Neural crest cell (in vitro differentiated cells): ENCODE measurements at regions not wholly inside any gene's neighbourhood (a gene's known extent, or its start where the extent isn't known, plus 50 kb on each side); places are given as distances from the start of the nearest gene placed in this dataset.

ENCODE experiments used
- DNase-seq: peaks from one replicate; pipeline ENCODE4 v3.0.0; 2021; ENCODE audit warnings: low read depth, mixed read lengths, low spot score
- H3K27ac Mint-ChIP-seq: one replicate; pipeline ENCODE4 v1.8.0; 2021; ENCODE audit warnings: mild to moderate bottlenecking, mixed read lengths; ENCODE audit not compliant: unreplicated experiment
- H3K27me3 Mint-ChIP-seq: 2 replicates; pipeline ENCODE4 v1.8.0; 2021; ENCODE audit warnings: low read depth, mild to moderate bottlenecking, mixed read lengths
- H3K36me3 Mint-ChIP-seq: 2 replicates; pipeline ENCODE4 v1.8.0; 2021; ENCODE audit warnings: low read depth, mild to moderate bottlenecking, mixed read lengths
- H3K4me1 Mint-ChIP-seq: 2 replicates; pipeline ENCODE4 v1.8.0; 2021; ENCODE audit warnings: mixed read lengths
- H3K4me3 Mint-ChIP-seq: one replicate; pipeline ENCODE4 v1.8.0; 2021; ENCODE audit warnings: mild to moderate bottlenecking, mixed read lengths
- H3K9me3 Mint-ChIP-seq: 2 replicates; pipeline ENCODE4 v1.8.0; 2021; ENCODE audit warnings: mixed read lengths
- CTCF ChIP-seq: fragments of 200-600 bp; sonication (generic); conservative IDR thresholded peaks from 2 replicates; pipeline ENCODE4 v1.5.0; 2021; ENCODE audit warnings: antibody characterized with exemption, mild to moderate bottlenecking

DNA sequence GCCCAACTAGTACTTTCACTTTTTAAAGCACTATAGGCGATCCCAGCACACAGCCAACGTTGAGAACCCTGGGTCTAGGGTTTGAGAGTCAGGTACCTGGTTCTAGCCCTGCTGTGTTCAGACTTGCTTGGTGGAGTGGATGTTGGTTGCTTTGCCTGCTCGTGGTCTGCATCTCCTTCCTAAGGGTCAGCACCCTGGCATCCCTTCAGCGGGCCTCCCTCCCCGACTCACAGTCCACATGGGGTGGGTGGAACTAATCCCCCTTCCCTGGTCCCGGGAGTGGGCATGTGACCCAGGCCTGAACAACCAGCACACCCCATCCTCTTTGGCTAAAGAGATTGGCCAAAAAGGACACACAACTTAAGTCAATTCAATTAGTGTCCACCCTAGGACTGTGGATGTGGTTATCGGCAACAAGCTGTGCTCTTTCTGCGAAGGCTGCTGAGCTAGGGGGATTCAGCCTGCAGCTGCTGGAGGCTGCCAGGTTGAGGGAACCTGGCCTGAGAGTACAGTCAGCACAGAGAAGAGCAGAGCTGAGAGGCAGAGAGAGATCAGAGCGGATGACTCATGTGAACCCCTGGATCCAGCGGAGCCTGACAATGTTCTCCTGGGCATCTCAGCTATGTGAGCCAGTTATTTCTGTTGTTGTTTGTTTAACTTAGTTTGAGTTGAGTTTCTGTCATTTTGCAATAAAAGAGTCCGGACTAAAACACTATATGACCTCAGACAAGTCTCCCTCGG is 138.9 kb downstream of the ACTL8 start:
- Mint-ChIP-seq H3K36me3 (no peaks in the 10 kb centered on the region), H3K27me3 (peaks cover 87% of the 10 kb centered on the region), H3K9me3 (no peaks in the 10 kb centered on the region), H3K27ac (no peak overlapping the region), H3K4me3 (no peak overlapping the region), H3K4me1 (no peaks in the 10 kb centered on the region)
- no peak for DNase-seq
- TF ChIP-seq CTCF = no peak

GRCh38 chr1:17895401-17895800 is 140.3 kb downstream of the ACTL8 start:
- no peak for TF ChIP-seq CTCF
- no peak overlapping the region for H3K4me3 Mint-ChIP-seq
- no peaks in the 10 kb centered on the region for H3K4me1 Mint-ChIP-seq
- H3K27ac Mint-ChIP-seq = no peak overlapping the region
- DNase-seq = no peak
- H3K27me3 Mint-ChIP-seq = peaks cover 87% of the 10 kb centered on the region
- no peaks in the 10 kb centered on the region for H3K36me3 Mint-ChIP-seq
- no peaks in the 10 kb centered on the region for H3K9me3 Mint-ChIP-seq

GRCh38 chr1:17895986-17896385 is 140.9 kb downstream of the ACTL8 start:
- no peak for DNase-seq
- H3K4me3 Mint-ChIP-seq = no peak overlapping the region
- H3K27me3 Mint-ChIP-seq = peaks cover 87% of the 10 kb centered on the region
- no peak for TF ChIP-seq CTCF
- H3K27ac Mint-ChIP-seq = no peak overlapping the region
- H3K36me3 Mint-ChIP-seq = no peaks in the 10 kb centered on the region
- H3K4me1 Mint-ChIP-seq = no peaks in the 10 kb centered on the region
- H3K9me3 Mint-ChIP-seq = no peaks in the 10 kb centered on the region

- peaks cover 83% of the 10 kb centered on the region for H3K27me3 Mint-ChIP-seq
These were observed 148.3 kb downstream of the ACTL8 start for GRCh38 chr1:17903386-17903785.

GRCh38 chr1:17904290-17904689 is 149.2 kb downstream of the ACTL8 start:
- no peak for TF ChIP-seq CTCF
- DNase-seq = no peak
- no peaks in the 10 kb centered on the region for H3K4me1 Mint-ChIP-seq
- H3K4me3 Mint-ChIP-seq = no peak overlapping the region
- peak overlapping the region; percentile 32 for H3K27ac Mint-ChIP-seq
- no peaks in the 10 kb centered on the region for H3K9me3 Mint-ChIP-seq
- H3K27me3 Mint-ChIP-seq = peaks cover 80% of the 10 kb centered on the region
- H3K36me3 Mint-ChIP-seq = no peaks in the 10 kb centered on the region

More at GRCh38 chr1:17903386-17903785, 148.3 kb downstream of the ACTL8 start:
- Mint-ChIP-seq H3K4me1 (no peaks in the 10 kb centered on the region), H3K9me3 (no peaks in the 10 kb centered on the region), H3K36me3 (no peaks in the 10 kb centered on the region), H3K4me3 (no peak overlapping the region), H3K27ac (no peak overlapping the region)
- TF ChIP-seq CTCF = no peak
- no peak for DNase-seq
